ENCODE measurements at regions not wholly inside any gene's neighbourhood (a gene's known extent, or its start where the extent isn't known, plus 50 kb on each side); places are given as distances from the start of the nearest gene placed in this dataset.

- no peak overlapping the region for H3K14ac ChIP-seq (ENCODE audit: insufficient read length)
- WGBS, 2 experiments (ENCODE audit: extremely low coverage in 1 of 2, insufficient coverage in 1 of 2, insufficient read length in 1 of 2, insufficient replicate concordance in 2 of 2, low coverage in 1 of 2, low lambda C conversion rate in 2 of 2, missing lambda C conversion rate in 1 of 2), result 93% methylated on average over 7 of the region's 7 CpGs; no CpG with 5 or more reads in 1 of the 2 experiments
These were observed 190.6 kb upstream of the RBPJ start for GRCh38 chr4:26130173-26130572.

More at GRCh38 chr4:26130173-26130572, 190.6 kb upstream of the RBPJ start:
- no peak overlapping the region for H4K91ac ChIP-seq (replicated peaks; ENCODE audit: insufficient read length, low read length)
- H3K56ac ChIP-seq (replicated peaks; ENCODE audit: insufficient read length, low read depth, low read length), result no peak overlapping the region
- H2AFZ ChIP-seq (ENCODE audit: low read length), result no peak overlapping the region
- H3K4ac ChIP-seq (replicated peaks; ENCODE audit: insufficient read length, low read depth, low read length), result no peak overlapping the region
- H2BK120ac ChIP-seq (replicated peaks; ENCODE audit: low read depth, low read length), result no peak overlapping the region
- no peak overlapping the region for H2AK5ac ChIP-seq (ENCODE audit: low read depth, low read length)
- DNase-seq (ENCODE audit: low read depth in 1 of 2, low spot score in 2 of 2), result no peak
- no peak overlapping the region for H4K5ac ChIP-seq (ENCODE audit: insufficient read length, low read depth, low read length)
- no peaks in the 10 kb centered on the region for H3K23me2 ChIP-seq (ENCODE audit: low read depth, low read length)
- no peak overlapping the region for H2BK20ac ChIP-seq (ENCODE audit: low read length)
- POLR2A ChIA-PET (ENCODE audit: partially characterized antibody), result no interaction called here
- TF ChIP-seq SAP30 (IDR thresholded peaks at IDR 0.05; ENCODE audit: insufficient read depth, insufficient replicate concordance, low read length) (no peak), YY1 (IDR thresholded peaks at IDR 0.05; ENCODE audit: low read depth, low read length) (no peak), MAFK (IDR thresholded peaks at IDR 0.05; ENCODE audit: low read depth, low read length) (no peak), SP4 (IDR thresholded peaks at IDR 0.05; ENCODE audit: low read length) (no peak), CTBP2 (IDR thresholded peaks at IDR 0.05; ENCODE audit: borderline replicate concordance, insufficient read depth, insufficient read length, low read length) (no peak), POU5F1 (IDR thresholded peaks at IDR 0.05; ENCODE audit: low read depth, low read length) (no peak), SIRT6 (IDR thresholded peaks at IDR 0.05; ENCODE audit: low read length) (no peak), SP1 (IDR thresholded peaks at IDR 0.05; ENCODE audit: low read depth, low read length) (no peak), CHD2 (IDR thresholded peaks at IDR 0.05; ENCODE audit: low read length) (no peak), HDAC6 (IDR thresholded peaks at IDR 0.05; ENCODE audit: low read depth, low read length) (no peak), RXRA (IDR thresholded peaks at IDR 0.05; ENCODE audit: insufficient read depth, low read depth, low read length) (no peak)
- CTCF ChIA-PET (ENCODE audit: partially characterized antibody), result interaction anchor here (0.6 to 1.6 kb wide), 4 partner anchors 25 to 265 kb away, joined by 3 to 4 read pairs (median 3); no protein-coding TSS in a partner anchor
- no peak overlapping the region for H3K27ac ChIP-seq (ENCODE audit: low read depth, low read length)
- no peaks in the 10 kb centered on the region for H3K9me3 ChIP-seq (ENCODE audit: insufficient read depth in 2 of 2, low read depth in 1 of 2, low read length in 1 of 2)
- H3K9ac ChIP-seq (replicated peaks in 1 of 4; ENCODE audit: extremely low read depth in 1 of 4, low read depth in 3 of 4, low read length in 3 of 4), result no peak overlapping the region
- H4K20me1 ChIP-seq (replicated peaks in 1 of 2; ENCODE audit: control insufficient read depth in 1 of 2, insufficient read depth in 2 of 2, low read length in 2 of 2), result no peaks in the 10 kb centered on the region
- H3K23ac ChIP-seq (ENCODE audit: insufficient read length), result no peak overlapping the region
- FAIRE-seq, result no peak
- H2BK15ac ChIP-seq (ENCODE audit: low read length), result no peak overlapping the region
- no peaks in the 10 kb centered on the region for H3K79me1 ChIP-seq (ENCODE audit: low read depth, low read length)
- no peak overlapping the region for H3K4me2 ChIP-seq (ENCODE audit: insufficient read depth in 1 of 2, low read depth in 2 of 2, low read length in 2 of 2)
- H4K8ac ChIP-seq (ENCODE audit: extremely low read depth, insufficient read depth, low read length), result no peak overlapping the region
- H3K4me1 ChIP-seq (replicated peaks in 1 of 4; ENCODE audit: control insufficient read depth in 3 of 4, insufficient read depth in 4 of 4, low read length in 3 of 4), result no peaks in the 10 kb centered on the region
- H2BK12ac ChIP-seq (ENCODE audit: low read depth, low read length), result no peak overlapping the region
- H3K79me2 ChIP-seq (ENCODE audit: control insufficient read depth in 1 of 2, insufficient read depth in 2 of 2, low read length in 2 of 2), result no peaks in the 10 kb centered on the region
- H3K27me3 ChIP-seq (replicated peaks in 1 of 4; ENCODE audit: control insufficient read depth in 3 of 4, extremely low read depth in 1 of 4, insufficient read depth in 3 of 4, low read length in 3 of 4), result no peaks in the 10 kb centered on the region
- no peak overlapping the region for H3K4me3 ChIP-seq (ENCODE audit: extremely low read depth in 1 of 4, insufficient read depth in 2 of 4, low read depth in 3 of 4, low read length in 4 of 4)
- no peaks in the 10 kb centered on the region for H3K36me3 ChIP-seq (ENCODE audit: control insufficient read depth in 2 of 4, insufficient read depth in 4 of 4, low read length in 3 of 4)
- H2BK5ac ChIP-seq (ENCODE audit: low read depth, low read length), result no peak overlapping the region
- H3K18ac ChIP-seq (ENCODE audit: extremely low read depth, low read length), result no peak overlapping the region

All from H1 (cell line).